LoVo (cell line): ENCODE measurements at regions not wholly inside any gene's neighbourhood (a gene's known extent, or its start where the extent isn't known, plus 50 kb on each side); places are given as distances from the start of the nearest gene placed in this dataset.

ENCODE experiments used
- DNase-seq: peaks from one replicate; pipeline ENCODE4 v3.0.0-alpha.2; 2016; ENCODE audit warnings: low spot score

GRCh38 chr3:18880691-18881090, 267.6 kb upstream of the KCNH8 start:
- DNase-seq: no peak

- DNase-seq: no peak
These were observed 275.8 kb upstream of the KCNH8 start for GRCh38 chr3:18872466-18872865.

GRCh38 chr3:18870642-18871041, 277.7 kb upstream of the KCNH8 start:
- no peak for DNase-seq

DNA sequence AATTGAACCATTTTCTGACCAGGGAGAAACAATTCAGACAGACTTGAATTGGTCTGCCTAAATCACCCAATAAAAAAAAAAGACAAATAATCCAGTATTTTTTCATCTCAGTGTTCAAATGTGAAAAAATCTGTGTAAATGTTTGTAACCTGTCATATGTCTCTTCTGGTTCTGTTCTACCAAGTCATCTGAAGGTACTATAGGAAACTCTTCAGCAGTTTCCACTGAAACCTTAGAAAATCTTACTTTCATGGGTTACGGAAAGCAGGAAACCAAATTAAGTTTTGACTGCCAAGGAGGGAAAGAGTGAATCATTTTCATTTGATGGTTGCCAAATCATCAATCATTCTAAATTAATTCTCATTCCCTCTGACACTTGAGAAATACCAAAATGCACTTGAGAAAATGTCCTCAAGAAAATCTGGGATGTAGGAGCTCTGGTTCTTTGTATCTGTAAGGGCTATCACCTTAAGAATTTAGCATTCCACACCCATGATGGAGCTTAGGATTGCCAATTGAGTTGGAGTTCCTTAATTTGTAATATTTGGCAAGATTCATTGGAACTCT, 278.2 kb upstream of the KCNH8 start:
- DNase-seq: no peak

GRCh38 chr3:18868911-18869689, 279.2 kb upstream of the KCNH8 start:
- no peak for DNase-seq

GRCh38 chr3:18866899-18867298, 281.4 kb upstream of the KCNH8 start:
- DNase-seq: no peak

GRCh38 chr3:18864933-18865731, 283.2 kb upstream of the KCNH8 start:
- DNase-seq: no peak

- DNase-seq: no peak
These were observed 286.2 kb upstream of the KCNH8 start for GRCh38 chr3:18862077-18862476.

DNA sequence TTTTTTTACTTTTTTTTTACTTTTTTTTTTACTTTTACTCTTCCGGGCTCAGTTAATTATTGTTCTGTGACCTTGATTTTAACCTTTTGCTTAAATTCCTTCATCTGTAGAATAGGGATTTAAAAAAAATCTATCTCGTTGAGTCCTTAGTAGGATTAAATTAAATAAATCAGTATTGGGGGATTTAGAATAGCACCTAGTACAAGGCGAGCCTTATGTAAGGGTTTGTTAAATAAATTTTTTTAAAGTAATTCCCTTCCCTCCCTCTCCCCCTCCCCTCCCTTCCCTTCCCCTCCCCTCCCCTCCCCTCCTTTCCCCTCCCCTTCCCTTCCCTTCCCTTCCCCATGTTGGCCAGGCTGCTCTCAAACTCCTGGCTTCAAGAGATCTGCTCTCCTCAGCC, 287.2 kb upstream of the KCNH8 start:
- no peak for DNase-seq

- no peak for DNase-seq
These were observed 295.0 kb upstream of the KCNH8 start for GRCh38 chr3:18853269-18853668.

DNA sequence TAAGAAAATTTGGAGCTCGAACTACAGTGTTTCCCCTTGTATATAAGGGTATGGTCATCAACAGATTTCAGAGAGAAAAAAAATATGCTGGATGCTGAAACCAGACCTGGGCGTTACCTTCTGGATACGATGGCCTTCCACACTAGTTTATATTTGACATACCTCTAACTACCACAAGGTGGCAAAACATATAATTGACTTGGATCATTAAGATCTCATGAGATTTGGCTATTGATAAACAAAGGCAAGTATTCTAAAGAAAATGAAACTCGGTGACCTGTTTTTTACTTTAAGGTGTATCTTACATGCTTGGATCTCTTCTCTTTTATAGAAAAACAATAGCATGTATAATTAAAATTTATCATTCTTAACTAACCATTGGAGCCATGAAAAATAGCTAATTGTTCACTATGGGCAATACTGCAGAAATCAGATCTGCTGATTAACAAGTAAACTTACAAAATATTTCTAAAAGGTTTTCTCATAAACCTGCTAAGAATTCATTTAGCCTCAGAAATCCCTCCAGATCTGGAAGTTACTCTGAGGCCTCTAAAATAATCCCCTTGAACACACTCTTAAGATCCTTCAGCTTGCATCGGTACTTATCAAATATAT, 300.6 kb upstream of the KCNH8 start:
- peak; percentile 44 for DNase-seq

- DNase-seq: no peak
These were observed 304.3 kb upstream of the KCNH8 start for GRCh38 chr3:18843983-18844382.

DNA sequence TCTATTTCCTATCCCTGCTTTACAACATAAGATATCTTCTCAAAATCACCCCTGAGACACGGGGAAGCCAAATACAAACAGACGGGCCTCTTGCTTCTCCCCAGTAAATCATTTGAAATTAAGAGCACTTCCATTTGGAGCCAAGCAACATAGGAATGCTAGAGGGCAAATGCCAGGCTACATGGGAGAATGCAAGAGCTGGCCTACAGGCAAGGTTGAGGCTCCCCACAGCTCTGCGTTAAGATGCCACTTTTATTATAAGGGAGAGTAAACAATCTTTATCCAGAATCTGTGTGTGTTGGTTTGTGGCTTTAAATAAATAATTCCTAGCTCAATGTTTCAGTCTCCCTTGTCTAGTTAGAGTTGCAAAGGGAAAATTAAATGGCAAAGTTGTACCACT, 305.1 kb upstream of the KCNH8 start:
- no peak for DNase-seq

- no peak for DNase-seq
These were observed 306.6 kb upstream of the KCNH8 start for GRCh38 chr3:18841422-18842343.

GRCh38 chr3:18840535-18841137, 307.7 kb upstream of the KCNH8 start:
- no peak for DNase-seq

DNA sequence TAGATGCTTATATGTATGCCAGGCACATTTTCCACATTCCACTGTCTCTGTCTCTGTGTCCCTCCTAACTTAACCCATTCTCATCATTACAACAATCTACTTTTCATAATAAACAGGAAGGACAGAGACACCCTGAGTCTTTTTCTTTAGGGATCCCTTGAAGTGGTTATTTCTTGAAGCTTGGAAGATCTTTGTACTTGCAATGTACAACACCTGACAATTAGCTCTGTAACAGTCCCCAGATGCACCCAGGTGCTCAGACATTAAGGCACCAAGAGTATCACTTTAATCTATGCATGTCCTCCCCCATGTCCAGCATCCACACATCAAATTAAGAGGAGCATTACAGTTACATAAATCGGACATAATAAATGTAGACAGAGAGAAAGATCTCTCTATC, 309.6 kb upstream of the KCNH8 start:
- no peak for DNase-seq

DNA sequence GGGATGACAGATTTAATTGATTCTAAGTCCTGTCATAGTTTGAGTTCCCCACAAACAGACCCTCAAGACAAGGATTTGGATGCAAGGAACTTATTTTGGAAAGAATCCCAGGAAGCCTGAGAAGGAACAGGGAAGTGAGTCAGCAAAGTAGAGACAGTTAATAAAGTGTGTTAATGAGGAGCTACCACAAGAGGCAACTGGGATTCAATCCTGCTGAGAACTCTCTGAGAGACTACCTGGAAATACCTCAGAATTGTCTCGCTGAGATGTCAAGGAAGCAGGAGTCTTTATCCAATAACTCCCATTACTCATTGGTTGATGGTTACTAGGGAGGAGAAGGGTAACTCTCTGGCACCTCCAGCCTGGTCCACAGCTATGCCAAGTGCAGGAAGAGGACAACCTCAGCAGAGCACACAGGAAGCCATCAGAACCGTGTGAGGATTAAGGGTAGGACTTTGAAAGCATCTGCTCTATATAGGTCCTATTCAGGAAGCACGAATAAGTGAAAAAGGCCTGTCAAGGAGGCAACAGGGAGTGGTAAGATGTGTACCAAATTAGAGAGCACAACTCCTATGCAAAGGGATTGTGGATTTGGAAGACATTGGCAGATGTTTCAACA, 311.1 kb upstream of the KCNH8 start:
- DNase-seq: no peak

- no peak for DNase-seq
These were observed 313.3 kb upstream of the KCNH8 start for GRCh38 chr3:18835021-18835420.

- no peak for DNase-seq
These were observed 318.2 kb upstream of the KCNH8 start for GRCh38 chr3:18830087-18830486.

- DNase-seq: no peak
These were observed 319.7 kb upstream of the KCNH8 start for GRCh38 chr3:18828637-18829036.

- DNase-seq: no peak
These were observed 320.6 kb upstream of the KCNH8 start for GRCh38 chr3:18827664-18828063.
